ENCODE measurements at regions not wholly inside any gene's neighbourhood (a gene's known extent, or its start where the extent isn't known, plus 50 kb on each side); places are given as distances from the start of the nearest gene placed in this dataset.
"Not testable (repeated sequence)": the region's sequence is repeated elsewhere in the genome, so short reads cannot be mapped to it uniquely, and the experiment has no call there.

- no peak for DNase-seq
Observed at GRCh38 chr2:36223259-36223658, 132.3 kb upstream of the CRIM1 start.

- no peak for DNase-seq
Observed at GRCh38 chr2:36222485-36222884, 133.1 kb upstream of the CRIM1 start.

GRCh38 chr2:36214691-36215090 is 140.9 kb upstream of the CRIM1 start:
- DNase-seq, result no peak

GRCh38 chr2:36203366-36203765 is 152.2 kb upstream of the CRIM1 start:
- no peak for DNase-seq

GRCh38 chr2:36197181-36197971 is 158.2 kb upstream of the CRIM1 start:
- DNase-seq, result no peak

- no peak for DNase-seq
Observed at GRCh38 chr2:36193680-36194079, 161.9 kb upstream of the CRIM1 start.

- DNase-seq, result no peak
Observed at GRCh38 chr2:36192983-36193382, 162.6 kb upstream of the CRIM1 start.

GRCh38 chr2:36190097-36190496 is 165.5 kb upstream of the CRIM1 start:
- no peak for DNase-seq

GRCh38 chr2:36185624-36186023 is 170.0 kb upstream of the CRIM1 start:
- no peak for DNase-seq

- DNase-seq, result no peak
Observed at GRCh38 chr2:36184848-36185247, 170.7 kb upstream of the CRIM1 start.

- not testable (repeated sequence) for DNase-seq
Observed at GRCh38 chr2:36180789-36181482, 174.6 kb upstream of the CRIM1 start.

- DNase-seq, result not testable (repeated sequence)
Observed at GRCh38 chr2:36180293-36180692, 175.3 kb upstream of the CRIM1 start.

- DNase-seq, result not testable (repeated sequence)
Observed at GRCh38 chr2:36179668-36180269, 175.8 kb upstream of the CRIM1 start.

GRCh38 chr2:36178384-36178783 is 177.2 kb upstream of the CRIM1 start:
- no peak for DNase-seq

- no peak for DNase-seq
Observed at GRCh38 chr2:36177282-36177681, 178.3 kb upstream of the CRIM1 start.

GRCh38 chr2:36174920-36175319 is 180.7 kb upstream of the CRIM1 start:
- no peak for DNase-seq

- no peak for DNase-seq
Observed at GRCh38 chr2:36173760-36174404, 181.7 kb upstream of the CRIM1 start.

GRCh38 chr2:36172824-36173223 is 182.8 kb upstream of the CRIM1 start:
- no peak for DNase-seq

GRCh38 chr2:36170805-36171204 is 184.8 kb upstream of the CRIM1 start:
- DNase-seq, result no peak

GRCh38 chr2:36169843-36170242 is 185.7 kb upstream of the CRIM1 start:
- DNase-seq, result no peak

- no peak for DNase-seq
Observed at GRCh38 chr2:36168115-36168514, 187.5 kb upstream of the CRIM1 start.

GRCh38 chr2:36165132-36165531 is 190.4 kb upstream of the CRIM1 start:
- DNase-seq, result no peak

- no peak for DNase-seq
Observed at GRCh38 chr2:36163520-36164254, 191.9 kb upstream of the CRIM1 start.
